ENCODE measurements at regions not wholly inside any gene's neighbourhood (a gene's known extent, or its start where the extent isn't known, plus 50 kb on each side); places are given as distances from the start of the nearest gene placed in this dataset.
"Not testable (repeated sequence)": the region's sequence is repeated elsewhere in the genome, so short reads cannot be mapped to it uniquely, and the experiment has no call there.

GRCh38 chr17:53463363-53463762, 359.4 kb upstream of the KIF2B start:
- no peaks in the 10 kb centered on the region for H3K9me3 ChIP-seq
- H3K4me1 ChIP-seq: no peaks in the 10 kb centered on the region
- in situ Hi-C loops (cut with MboI; ENCODE audit: low sequenced_read_pairs in 4 of 4) (loop anchor here in 1 of 4 donors (10.0 kb wide), 1 partner anchor 59 kb away; no protein-coding TSS in a partner anchor), intact Hi-C loops (cut with DNase I; ENCODE audit: low total_unique reads) (no loop called here)
- no peaks in the 10 kb centered on the region for H3K27me3 ChIP-seq
- no peak for TF ChIP-seq POLR2A (IDR thresholded peaks at IDR 0.05)
- no peak for TF ChIP-seq CTCF (IDR thresholded peaks at IDR 0.05 in 4 of 5, conservative IDR thresholded peaks at IDR 0.05 in 1 of 5)
- ATAC-seq (no peak), DNase-seq (no peak)
- no peak overlapping the region for H3K27ac ChIP-seq
- no peak overlapping the region for H3K4me3 ChIP-seq
- no peaks in the 10 kb centered on the region for H3K36me3 ChIP-seq

GRCh38 chr17:53462393-53462811, 360.3 kb upstream of the KIF2B start:
- intact Hi-C loops (cut with DNase I; ENCODE audit: low total_unique reads) (no loop called here), in situ Hi-C loops (cut with MboI; ENCODE audit: low sequenced_read_pairs in 4 of 4) (loop anchor here in 1 of 4 donors (10.0 kb wide), 1 partner anchor 58 kb away; no protein-coding TSS in a partner anchor)
- TF ChIP-seq CTCF (IDR thresholded peaks at IDR 0.05 in 4 of 5, conservative IDR thresholded peaks at IDR 0.05 in 1 of 5): no peak
- no peak for TF ChIP-seq POLR2A (IDR thresholded peaks at IDR 0.05)
- ATAC-seq (no peak), DNase-seq (no peak)
- Histone ChIP-seq H3K4me3 (no peak overlapping the region), H3K4me1 (no peaks in the 10 kb centered on the region), H3K27ac (no peak overlapping the region), H3K9me3 (no peaks in the 10 kb centered on the region), H3K36me3 (no peaks in the 10 kb centered on the region), H3K27me3 (no peaks in the 10 kb centered on the region)

GRCh38 chr17:53455943-53456342, 366.8 kb upstream of the KIF2B start:
- H3K27ac ChIP-seq; in situ Hi-C loops (cut with MboI; ENCODE audit: low sequenced_read_pairs in 4 of 4); ATAC-seq; DNase-seq; H3K4me3 ChIP-seq; H3K36me3 ChIP-seq; H3K4me1 ChIP-seq; H3K27me3 ChIP-seq; intact Hi-C loops (cut with DNase I; ENCODE audit: low total_unique reads); H3K9me3 ChIP-seq: not testable (repeated sequence)

- ATAC-seq (no peak), DNase-seq (no peak)
- H3K9me3 ChIP-seq: no peaks in the 10 kb centered on the region
- H3K36me3 ChIP-seq: no peaks in the 10 kb centered on the region
- TF ChIP-seq CTCF (IDR thresholded peaks at IDR 0.05 in 4 of 5, conservative IDR thresholded peaks at IDR 0.05 in 1 of 5): no peak
- no peak for TF ChIP-seq POLR2A (IDR thresholded peaks at IDR 0.05)
- H3K27ac ChIP-seq: no peak overlapping the region
- no peaks in the 10 kb centered on the region for H3K27me3 ChIP-seq
- in situ Hi-C loops (cut with MboI; ENCODE audit: low sequenced_read_pairs in 4 of 4) (no loop called here), intact Hi-C loops (cut with DNase I; ENCODE audit: low total_unique reads) (no loop called here)
- H3K4me3 ChIP-seq: no peak overlapping the region
- H3K4me1 ChIP-seq: no peaks in the 10 kb centered on the region
Measured at GRCh38 chr17:53454337-53454736, 368.4 kb upstream of the KIF2B start.

- no peak for TF ChIP-seq POLR2A (IDR thresholded peaks at IDR 0.05)
- TF ChIP-seq CTCF (IDR thresholded peaks at IDR 0.05 in 4 of 5, conservative IDR thresholded peaks at IDR 0.05 in 1 of 5): no peak
- Histone ChIP-seq H3K4me3 (no peak overlapping the region), H3K27me3 (no peaks in the 10 kb centered on the region), H3K4me1 (no peaks in the 10 kb centered on the region), H3K27ac (no peak overlapping the region), H3K9me3 (no peaks in the 10 kb centered on the region), H3K36me3 (no peaks in the 10 kb centered on the region)
- ATAC-seq (no peak), DNase-seq (no peak)
- in situ Hi-C loops (cut with MboI; ENCODE audit: low sequenced_read_pairs in 4 of 4): no loop called here
- intact Hi-C loops (cut with DNase I; ENCODE audit: low total_unique reads): no loop called here
Measured at GRCh38 chr17:53449324-53449723, 373.4 kb upstream of the KIF2B start.
